GM23338 (cell line): ENCODE measurements at regions not wholly inside any gene's neighbourhood (a gene's known extent, or its start where the extent isn't known, plus 50 kb on each side); places are given as distances from the start of the nearest gene placed in this dataset.

ENCODE experiments used
- CREB1 ChIP-seq: fragments of 250-450 bp; sonication (Bioruptor Pico); IDR thresholded peaks from 2 replicates; pipeline ENCODE4 v1.5.0; 2020; ENCODE audit warnings: low read depth, mild to moderate bottlenecking, moderate library complexity
- EZH2 ChIP-seq: fragments of 200-600 bp; sonication (generic); IDR thresholded peaks from one replicate; pipeline ENCODE4 v1.8.0; 2017; ENCODE audit warnings: antibody characterized with exemption, mild to moderate bottlenecking, low read depth; ENCODE audit not compliant: unreplicated experiment
- EZH2phosphoT487 ChIP-seq: fragments of 200-600 bp; sonication (generic); IDR thresholded peaks from one replicate; pipeline ENCODE4 v1.8.1; 2018; ENCODE audit warnings: antibody characterized with exemption; ENCODE audit not compliant: unreplicated experiment
- JUNB ChIP-seq: IDR thresholded peaks from one replicate; pipeline ENCODE4 v1.6.1; 2016; ENCODE audit warnings: antibody characterized with exemption; ENCODE audit not compliant: unreplicated experiment
- NANOG ChIP-seq: IDR thresholded peaks from 2 replicates; pipeline ENCODE4 v1.6.1; 2016; ENCODE audit warnings: antibody characterized with exemption, borderline replicate concordance
- POLR2AphosphoS5 ChIP-seq: IDR thresholded peaks from 2 replicates; pipeline ENCODE4 v1.6.1; 2016; ENCODE audit warnings: antibody characterized with exemption, low read depth
- STAT1 ChIP-seq: IDR thresholded peaks from one replicate; pipeline ENCODE4 v1.6.1; 2016; ENCODE audit warnings: antibody characterized with exemption; ENCODE audit not compliant: unreplicated experiment
- ZNF114 ChIP-seq: fragments of 250-450 bp; sonication (Bioruptor Pico); IDR thresholded peaks from 2 replicates; pipeline ENCODE4 v1.5.0; 2020; ENCODE audit warnings: mild to moderate bottlenecking, moderate library complexity
- TF ChIP-seq, protein P1 (sequence below), 2 experiments: fragments of 200-600 bp in 1 of 2; sonication (generic) in 1 of 2; conservative IDR thresholded peaks; 2 replicates each; pipeline versions ENCODE4 v1.5.1 to v1.6.1; 2016 to 2017; ENCODE audit warnings: antibody characterized with exemption in 2 of 2, low read depth in 2 of 2, mild to moderate bottlenecking in 2 of 2, moderate library complexity in 1 of 2

DNA sequence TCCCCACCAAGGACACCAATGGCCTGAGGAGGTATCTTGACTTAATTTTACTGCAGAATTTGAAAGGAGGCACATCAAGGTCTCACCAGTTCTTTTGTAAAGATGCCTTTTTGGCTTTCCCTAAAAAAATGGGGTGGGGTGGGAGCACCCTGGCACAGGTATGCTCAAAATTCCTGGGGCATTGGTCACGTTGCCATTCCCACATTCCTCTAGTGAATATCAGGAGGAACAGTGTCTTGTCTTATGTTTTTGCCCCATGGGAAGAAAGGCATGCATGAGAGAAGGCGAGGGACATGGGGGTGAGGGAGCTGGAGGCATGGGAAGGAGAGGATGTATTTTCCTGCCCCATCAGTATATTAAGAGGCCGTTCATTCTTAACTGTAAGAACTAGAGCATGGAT lies 275.3 kb downstream of the CMPK2 start:
- TF ChIP-seq EZH2phosphoT487, result no peak
- TF ChIP-seq, protein P1, sequence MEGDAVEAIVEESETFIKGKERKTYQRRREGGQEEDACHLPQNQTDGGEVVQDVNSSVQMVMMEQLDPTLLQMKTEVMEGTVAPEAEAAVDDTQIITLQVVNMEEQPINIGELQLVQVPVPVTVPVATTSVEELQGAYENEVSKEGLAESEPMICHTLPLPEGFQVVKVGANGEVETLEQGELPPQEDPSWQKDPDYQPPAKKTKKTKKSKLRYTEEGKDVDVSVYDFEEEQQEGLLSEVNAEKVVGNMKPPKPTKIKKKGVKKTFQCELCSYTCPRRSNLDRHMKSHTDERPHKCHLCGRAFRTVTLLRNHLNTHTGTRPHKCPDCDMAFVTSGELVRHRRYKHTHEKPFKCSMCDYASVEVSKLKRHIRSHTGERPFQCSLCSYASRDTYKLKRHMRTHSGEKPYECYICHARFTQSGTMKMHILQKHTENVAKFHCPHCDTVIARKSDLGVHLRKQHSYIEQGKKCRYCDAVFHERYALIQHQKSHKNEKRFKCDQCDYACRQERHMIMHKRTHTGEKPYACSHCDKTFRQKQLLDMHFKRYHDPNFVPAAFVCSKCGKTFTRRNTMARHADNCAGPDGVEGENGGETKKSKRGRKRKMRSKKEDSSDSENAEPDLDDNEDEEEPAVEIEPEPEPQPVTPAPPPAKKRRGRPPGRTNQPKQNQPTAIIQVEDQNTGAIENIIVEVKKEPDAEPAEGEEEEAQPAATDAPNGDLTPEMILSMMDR (conservative IDR thresholded peaks at IDR 0.05; ENCODE audit: low read depth in 2 of 2), result no peak
- TF ChIP-seq EZH2, result no peak
- TF ChIP-seq CREB1, result no peak
- no peak for TF ChIP-seq JUNB
- TF ChIP-seq STAT1, result no peak
- TF ChIP-seq POLR2AphosphoS5, result no peak
- TF ChIP-seq NANOG, result no peak
- TF ChIP-seq ZNF114, result no peak
